Stimulated activated naive CD4-positive, alpha-beta T cell treated with Interleukin-2 at 50 U/mL for 16 hours (primary cell): ENCODE measurements at regions not wholly inside any gene's neighbourhood (a gene's known extent, or its start where the extent isn't known, plus 50 kb on each side); places are given as distances from the start of the nearest gene placed in this dataset.
A peak's percentile ranks its signal among the peaks of the same experiment; 100 is the strongest.

Experiments
- DNase-seq: peaks from one replicate; lab custom pipeline; 2025; lab: John Stamatoyannopoulos, UW

GRCh38 chr3:18772699-18773305, 347.7 kb upstream of the SATB1 start:
- no peak for DNase-seq

- no peak for DNase-seq
Measured at GRCh38 chr3:18771931-18772330, 346.8 kb upstream of the SATB1 start.

- DNase-seq: no peak
Measured at GRCh38 chr3:18770800-18771199, 345.7 kb upstream of the SATB1 start.

- no peak for DNase-seq
Measured at GRCh38 chr3:18767756-18768303, 342.7 kb upstream of the SATB1 start.

GRCh38 chr3:18766974-18767373, 341.8 kb upstream of the SATB1 start:
- no peak for DNase-seq

- DNase-seq: no peak
Measured at GRCh38 chr3:18765662-18766061, 340.5 kb upstream of the SATB1 start.

- no peak for DNase-seq
Measured at GRCh38 chr3:18765161-18765560, 340.0 kb upstream of the SATB1 start.

- no peak for DNase-seq
Measured at GRCh38 chr3:18761530-18761929, 336.4 kb upstream of the SATB1 start.

GRCh38 chr3:18758047-18758704, 333.0 kb upstream of the SATB1 start:
- DNase-seq: no peak

GRCh38 chr3:18757476-18757875, 332.3 kb upstream of the SATB1 start:
- no peak for DNase-seq

GRCh38 chr3:18752273-18752934, 327.3 kb upstream of the SATB1 start:
- no peak for DNase-seq

- DNase-seq: no peak
Measured at GRCh38 chr3:18751514-18751913, 326.4 kb upstream of the SATB1 start.

- DNase-seq: no peak
Measured at GRCh38 chr3:18747383-18747782, 322.2 kb upstream of the SATB1 start.

- DNase-seq: no peak
Measured at GRCh38 chr3:18745472-18745871, 320.3 kb upstream of the SATB1 start.

- DNase-seq: no peak
Measured at GRCh38 chr3:18744472-18744871, 319.3 kb upstream of the SATB1 start.

- DNase-seq: no peak
Measured at GRCh38 chr3:18743761-18744160, 318.6 kb upstream of the SATB1 start.

GRCh38 chr3:18740631-18741583, 315.8 kb upstream of the SATB1 start:
- peak; percentile 60 for DNase-seq

GRCh38 chr3:18739099-18739433, 313.9 kb upstream of the SATB1 start:
- no peak for DNase-seq

GRCh38 chr3:18738393-18739098, 313.4 kb upstream of the SATB1 start:
- DNase-seq: no peak

- no peak for DNase-seq
Measured at GRCh38 chr3:18735005-18735404, 309.9 kb upstream of the SATB1 start.

GRCh38 chr3:18734309-18734708, 309.2 kb upstream of the SATB1 start:
- DNase-seq: no peak

GRCh38 chr3:18732474-18732873, 307.3 kb upstream of the SATB1 start:
- DNase-seq: no peak
